Endothelial cell of umbilical vein (primary cell): ENCODE measurements at regions not wholly inside any gene's neighbourhood (a gene's known extent, or its start where the extent isn't known, plus 50 kb on each side); places are given as distances from the start of the nearest gene placed in this dataset.

Experiments
- BruUV-seq: library from RNA; stranded (reverse); fragments of 400-500 nt; replicated peaks from 2 replicates; lab custom pipeline; 2021; lab: Mats Ljungman, UMichigan
- CTCF ChIA-PET: fragments of 300-600, 350-600 bp; sonication (Branson Sonifier 250); formaldehyde crosslinking; loops from one replicate; lab custom pipeline; 2021; ENCODE audit warnings: antibody characterized with exemption, inconsistent platforms; lab: Charles Lee
- POLR2A ChIA-PET: fragments of 300-600, 350-600 bp; sonication (Branson Sonifier 250); formaldehyde crosslinking; loops from one replicate; lab custom pipeline; 2021; ENCODE audit warnings: antibody characterized with exemption, inconsistent platforms; lab: Charles Lee
- DNase-seq: peaks from one replicate; pipeline ENCODE4 v3.0.0-alpha.2; 2011; ENCODE audit warnings: low read depth, low spot score
- FAIRE-seq: peaks from 2 replicates; lab custom pipeline; 2011; peaks lifted over from hg19 to GRCh38; lab: Jason Lieb, UNC
- H2AFZ ChIP-seq: 2 replicates; pipeline ENCODE4 v1.6.0; 2012; ENCODE audit warnings: low read depth, low read length, control low read depth, inconsistent platforms
- H3K27ac ChIP-seq: 2 replicates; pipeline ENCODE4 v1.5.1; 2011; ENCODE audit warnings: low read depth, mild to moderate bottlenecking, control low read depth, low read length, moderate library complexity; ENCODE audit not compliant: insufficient read depth
- H3K27me3 ChIP-seq, 2 experiments: 2 replicates each; pipeline versions ENCODE4 v1.6.0 to v1.6.1; 2011; ENCODE audit warnings: low read length in 2 of 2, mixed read lengths in 1 of 2; ENCODE audit not compliant: control insufficient read depth in 2 of 2, insufficient read depth in 2 of 2
- H3K36me3 ChIP-seq, 2 experiments: 2 replicates in 1 of 2; 3 replicates in 1 of 2; pipeline ENCODE4 v1.5.1; 2011; ENCODE audit warnings: low read length in 2 of 2, mild to moderate bottlenecking in 1 of 2, moderate library complexity in 1 of 2; ENCODE audit not compliant: control insufficient read depth in 2 of 2, insufficient read depth in 2 of 2; ENCODE audit errors: extremely low read depth in 1 of 2
- H3K4me1 ChIP-seq: 3 replicates; pipeline ENCODE4 v1.5.1; 2011; ENCODE audit warnings: mild to moderate bottlenecking, low read length; ENCODE audit not compliant: control insufficient read depth, insufficient read depth; ENCODE audit errors: extremely low read depth
- H3K4me2 ChIP-seq: 2 replicates; pipeline ENCODE4 v1.6.1; 2011; ENCODE audit warnings: low read length, control low read depth, mixed read lengths; ENCODE audit not compliant: insufficient read depth
- H3K4me3 ChIP-seq, 3 experiments: fragments of 200-600 bp in 1 of 3; sonication (generic), shearing (Covaris generic) in 1 of 3; replicated peaks in 1 of 3; 2 replicates each; pipeline ENCODE4 v1.5.1; 2011 to 2016; ENCODE audit warnings: control low read depth in 3 of 3, low read length in 3 of 3, mild to moderate bottlenecking in 2 of 3, inconsistent platforms in 1 of 3, low read depth in 1 of 3, moderate library complexity in 1 of 3; ENCODE audit not compliant: insufficient read depth in 1 of 3
- H3K79me2 ChIP-seq: 2 replicates; pipeline ENCODE4 v1.6.0; 2012; ENCODE audit warnings: low read length, inconsistent platforms; ENCODE audit not compliant: control insufficient read depth, insufficient read depth
- H3K9ac ChIP-seq: replicated peaks from 2 replicates; pipeline ENCODE3; 2011; ENCODE audit warnings: low read length, control low read depth; ENCODE audit not compliant: insufficient read depth; ENCODE audit errors: extremely low read depth
- H3K9me1 ChIP-seq: replicated peaks from 3 replicates; pipeline ENCODE4 v1.6.0; 2011; ENCODE audit warnings: mild to moderate bottlenecking, low read length; ENCODE audit not compliant: control insufficient read depth, insufficient read depth; ENCODE audit errors: extremely low read depth
- H3K9me3 ChIP-seq: replicated peaks from 2 replicates; pipeline ENCODE4 v1.5.1; 2012; ENCODE audit warnings: low read length, inconsistent platforms; ENCODE audit not compliant: control insufficient read depth, insufficient read depth
- H4K20me1 ChIP-seq: replicated peaks from 2 replicates; pipeline ENCODE3; 2011; ENCODE audit warnings: mild to moderate bottlenecking, low read length; ENCODE audit not compliant: control insufficient read depth, insufficient read depth; ENCODE audit errors: extremely low read depth
- EZH2 ChIP-seq: IDR thresholded peaks from 2 replicates; pipeline ENCODE4 v1.6.1; 2012; ENCODE audit warnings: borderline replicate concordance, low read depth, mild to moderate bottlenecking, moderate library complexity, low read length, inconsistent platforms; ENCODE audit not compliant: severe bottlenecking
- FOS ChIP-seq: IDR thresholded peaks from 2 replicates; pipeline ENCODE4 v1.6.1; 2011; ENCODE audit warnings: mild to moderate bottlenecking, low read length, moderate library complexity, borderline replicate concordance; ENCODE audit not compliant: insufficient read depth
- GATA2 ChIP-seq: IDR thresholded peaks from 2 replicates; pipeline ENCODE4 v1.7.0; 2011; ENCODE audit warnings: low read depth, mild to moderate bottlenecking, moderate library complexity, mixed read lengths, low read length; ENCODE audit not compliant: insufficient read length, insufficient read depth
- JUN ChIP-seq: IDR thresholded peaks from 2 replicates; pipeline ENCODE4 v1.6.1; 2011; ENCODE audit warnings: borderline replicate concordance, low read depth; ENCODE audit not compliant: insufficient read length, insufficient read depth
- MAX ChIP-seq: IDR thresholded peaks from 2 replicates; pipeline ENCODE4 v1.6.1; 2011; ENCODE audit not compliant: insufficient read depth, insufficient read length
- MYC ChIP-seq: IDR thresholded peaks from one replicate; pipeline ENCODE4 v1.6.1; 2011; ENCODE audit warnings: mild to moderate bottlenecking, low read depth, low read length
- POLR2A ChIP-seq: IDR thresholded peaks from 2 replicates; pipeline ENCODE4 v1.6.1; 2012; ENCODE audit warnings: low read depth, mild to moderate bottlenecking, control low read depth, low read length
- POLR2AphosphoS5 ChIP-seq: IDR thresholded peaks from 2 replicates; pipeline ENCODE4 v1.6.1; 2012; ENCODE audit warnings: low read depth, mild to moderate bottlenecking, control low read depth, low read length, moderate library complexity; ENCODE audit not compliant: insufficient read depth
- dilution Hi-C: fragments of 300-500 bp; cut with MboI; formaldehyde crosslinking; loops from one replicate; pipeline ENCODE4 v1.15.0; 2019; ENCODE audit warnings: low sequenced_read_pairs; ENCODE audit not compliant: extremely low pct_ligation_motif_present
- intact Hi-C: fragments of 100-400 bp; cut with micrococcal nuclease; formaldehyde crosslinking; loops from one replicate; pipeline ENCODE4 v1.10.0; 2022
- TF ChIP-seq, protein P1 (sequence below), 2 donors: IDR thresholded peaks; 1 replicate in 1 of 2; 2 replicates in 1 of 2; pipeline ENCODE4 v1.5.1; 2011; ENCODE audit warnings: low read length in 2 of 2, mild to moderate bottlenecking in 2 of 2, moderate library complexity in 2 of 2, control low read depth in 1 of 2, inconsistent platforms in 1 of 2, low read depth in 1 of 2; ENCODE audit not compliant: insufficient read depth in 1 of 2; ENCODE audit errors: extremely low read depth in 1 of 2

GRCh38 chr1:55716151-55716550 lies 501.0 kb upstream of the USP24 start:
- DNase-seq, result peak; percentile 30
- Histone ChIP-seq H3K4me1 (no peaks in the 10 kb centered on the region), H3K79me2 (no peaks in the 10 kb centered on the region), H3K27me3 (peaks cover 0 to 3% of the 10 kb centered on the region in 2 experiments), H3K4me2 (no peak overlapping the region), H3K9me1 (no peaks in the 10 kb centered on the region), H3K9ac (no peak overlapping the region), H2AFZ (no peak overlapping the region), H3K36me3 (no peaks in the 10 kb centered on the region), H3K4me3 (no peak overlapping the region), H4K20me1 (no peaks in the 10 kb centered on the region), H3K27ac (no peak overlapping the region), H3K9me3 (no peaks in the 10 kb centered on the region)
- FAIRE-seq, result no peak
- intact Hi-C loops (no loop called here), dilution Hi-C loops (no loop called here)
- BruUV-seq, result no TSS peak
- ChIA-PET POLR2A (no interaction called here), CTCF (no interaction called here)
- TF ChIP-seq POLR2AphosphoS5, result no peak
- TF ChIP-seq MAX, result no peak
- TF ChIP-seq EZH2, result no peak

- TF ChIP-seq EZH2 (no peak), FOS (no peak), POLR2A (no peak), JUN (no peak), POLR2AphosphoS5 (no peak), MAX (no peak), GATA2 (no peak), MYC (no peak)
- TF ChIP-seq, protein P1, sequence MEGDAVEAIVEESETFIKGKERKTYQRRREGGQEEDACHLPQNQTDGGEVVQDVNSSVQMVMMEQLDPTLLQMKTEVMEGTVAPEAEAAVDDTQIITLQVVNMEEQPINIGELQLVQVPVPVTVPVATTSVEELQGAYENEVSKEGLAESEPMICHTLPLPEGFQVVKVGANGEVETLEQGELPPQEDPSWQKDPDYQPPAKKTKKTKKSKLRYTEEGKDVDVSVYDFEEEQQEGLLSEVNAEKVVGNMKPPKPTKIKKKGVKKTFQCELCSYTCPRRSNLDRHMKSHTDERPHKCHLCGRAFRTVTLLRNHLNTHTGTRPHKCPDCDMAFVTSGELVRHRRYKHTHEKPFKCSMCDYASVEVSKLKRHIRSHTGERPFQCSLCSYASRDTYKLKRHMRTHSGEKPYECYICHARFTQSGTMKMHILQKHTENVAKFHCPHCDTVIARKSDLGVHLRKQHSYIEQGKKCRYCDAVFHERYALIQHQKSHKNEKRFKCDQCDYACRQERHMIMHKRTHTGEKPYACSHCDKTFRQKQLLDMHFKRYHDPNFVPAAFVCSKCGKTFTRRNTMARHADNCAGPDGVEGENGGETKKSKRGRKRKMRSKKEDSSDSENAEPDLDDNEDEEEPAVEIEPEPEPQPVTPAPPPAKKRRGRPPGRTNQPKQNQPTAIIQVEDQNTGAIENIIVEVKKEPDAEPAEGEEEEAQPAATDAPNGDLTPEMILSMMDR (IDR thresholded peaks at IDR 0.05; ENCODE audit: extremely low read depth in 1 of 2, insufficient read depth in 1 of 2, low read depth in 1 of 2, low read length in 2 of 2), result no peak
- H3K79me2 ChIP-seq, result no peaks in the 10 kb centered on the region
- no peak overlapping the region for H3K4me3 ChIP-seq
- no peaks in the 10 kb centered on the region for H3K9me1 ChIP-seq
- H3K4me2 ChIP-seq, result no peak overlapping the region
- intact Hi-C loops, result no loop called here
- ChIA-PET CTCF (no interaction called here), POLR2A (no interaction called here)
- no peaks in the 10 kb centered on the region for H3K9me3 ChIP-seq
- no peak overlapping the region for H2AFZ ChIP-seq
- dilution Hi-C loops, result no loop called here
- no peaks in the 10 kb centered on the region for H4K20me1 ChIP-seq
- H3K27me3 ChIP-seq, result no peaks in the 10 kb centered on the region
- no peaks in the 10 kb centered on the region for H3K36me3 ChIP-seq
- no peak for FAIRE-seq
- no TSS peak for BruUV-seq
- DNase-seq, result no peak
- H3K27ac ChIP-seq, result no peak overlapping the region
- H3K4me1 ChIP-seq, result no peaks in the 10 kb centered on the region
- H3K9ac ChIP-seq, result no peak overlapping the region
Measured at GRCh38 chr1:55714230-55714629, 499.1 kb upstream of the USP24 start.
